ENCODE measurements at regions not wholly inside any gene's neighbourhood (a gene's known extent, or its start where the extent isn't known, plus 50 kb on each side); places are given as distances from the start of the nearest gene placed in this dataset.

DNA sequence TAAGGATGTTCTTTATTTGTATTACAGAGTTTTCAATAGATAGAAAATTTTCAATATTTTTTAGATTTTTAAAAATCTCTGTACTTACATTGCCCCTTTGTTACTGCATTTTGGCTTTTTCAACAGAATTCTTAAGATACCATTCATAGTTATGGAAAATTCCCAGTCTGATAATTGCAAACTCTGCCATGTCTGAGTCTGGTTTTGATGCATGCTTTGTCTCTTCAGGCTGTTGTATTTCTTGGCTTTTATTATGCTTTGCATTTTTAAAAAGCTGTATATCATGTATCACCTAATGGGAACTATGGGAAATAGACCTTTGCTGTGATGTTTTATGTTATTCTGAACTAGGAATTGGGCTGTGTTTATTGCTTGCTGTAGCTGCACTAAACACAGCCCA lies 898.9 kb upstream of the ADGRB3 start:
- no peak overlapping the region for H3K4me3 ChIP-seq (ENCODE audit: control insufficient read depth, low read depth, low read length)
- TF ChIP-seq, protein P1, sequence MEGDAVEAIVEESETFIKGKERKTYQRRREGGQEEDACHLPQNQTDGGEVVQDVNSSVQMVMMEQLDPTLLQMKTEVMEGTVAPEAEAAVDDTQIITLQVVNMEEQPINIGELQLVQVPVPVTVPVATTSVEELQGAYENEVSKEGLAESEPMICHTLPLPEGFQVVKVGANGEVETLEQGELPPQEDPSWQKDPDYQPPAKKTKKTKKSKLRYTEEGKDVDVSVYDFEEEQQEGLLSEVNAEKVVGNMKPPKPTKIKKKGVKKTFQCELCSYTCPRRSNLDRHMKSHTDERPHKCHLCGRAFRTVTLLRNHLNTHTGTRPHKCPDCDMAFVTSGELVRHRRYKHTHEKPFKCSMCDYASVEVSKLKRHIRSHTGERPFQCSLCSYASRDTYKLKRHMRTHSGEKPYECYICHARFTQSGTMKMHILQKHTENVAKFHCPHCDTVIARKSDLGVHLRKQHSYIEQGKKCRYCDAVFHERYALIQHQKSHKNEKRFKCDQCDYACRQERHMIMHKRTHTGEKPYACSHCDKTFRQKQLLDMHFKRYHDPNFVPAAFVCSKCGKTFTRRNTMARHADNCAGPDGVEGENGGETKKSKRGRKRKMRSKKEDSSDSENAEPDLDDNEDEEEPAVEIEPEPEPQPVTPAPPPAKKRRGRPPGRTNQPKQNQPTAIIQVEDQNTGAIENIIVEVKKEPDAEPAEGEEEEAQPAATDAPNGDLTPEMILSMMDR (IDR thresholded peaks at IDR 0.05; ENCODE audit: control insufficient read depth, insufficient read depth, low read depth, low read length, missing control alignments), result no peak
- no peak for DNase-seq (ENCODE audit: low read depth)

DNA sequence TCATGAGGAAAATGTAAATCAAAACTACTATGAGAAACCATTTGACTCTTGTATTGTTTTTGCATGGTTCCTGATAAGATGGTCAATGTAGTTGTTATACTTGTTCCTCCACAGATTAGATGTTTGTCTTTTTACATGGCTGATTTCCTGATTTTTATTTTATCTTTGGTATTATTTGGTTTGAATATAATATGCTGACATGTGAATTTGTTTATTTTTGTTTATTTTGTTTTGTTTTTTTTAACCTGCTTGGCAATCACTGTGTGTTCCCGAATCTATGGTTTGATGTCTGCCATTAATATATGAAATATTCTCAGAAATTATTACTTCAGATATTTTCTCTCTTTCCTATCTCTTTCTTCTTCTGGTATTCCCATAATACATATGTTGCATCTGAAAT lies 899.5 kb upstream of the ADGRB3 start:
- H3K4me3 ChIP-seq (ENCODE audit: control insufficient read depth, low read depth, low read length), result no peak overlapping the region
- TF ChIP-seq, protein P1 (IDR thresholded peaks at IDR 0.05; ENCODE audit: control insufficient read depth, insufficient read depth, low read depth, low read length, missing control alignments), result no peak
- no peak for DNase-seq (ENCODE audit: low read depth)

DNA sequence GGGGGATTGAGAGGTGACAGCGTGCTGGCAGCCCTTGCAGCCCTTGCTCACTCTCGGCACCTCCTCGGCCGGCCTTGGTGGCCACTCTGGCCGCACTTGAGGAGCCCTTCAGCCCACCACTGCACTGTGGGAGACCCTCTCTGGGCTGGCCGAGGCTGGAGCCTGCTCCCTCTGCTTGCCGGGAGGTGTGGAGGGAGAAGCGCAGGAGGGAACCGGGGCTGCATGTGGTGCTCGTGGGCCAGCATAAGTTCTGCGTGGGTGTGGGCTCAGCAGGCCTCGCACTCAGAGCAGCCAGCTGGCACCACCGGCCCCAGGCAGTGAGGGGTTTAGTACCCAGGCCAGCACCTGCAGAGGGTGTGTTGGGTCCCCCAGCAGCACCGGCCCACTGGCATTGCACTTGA lies 912.2 kb upstream of the ADGRB3 start:
- H3K4me3 ChIP-seq (ENCODE audit: control insufficient read depth, low read depth, low read length), result no peak overlapping the region
- DNase-seq (ENCODE audit: low read depth), result no peak
- TF ChIP-seq, protein P1 (IDR thresholded peaks at IDR 0.05; ENCODE audit: control insufficient read depth, insufficient read depth, low read depth, low read length, missing control alignments), result no peak

DNA sequence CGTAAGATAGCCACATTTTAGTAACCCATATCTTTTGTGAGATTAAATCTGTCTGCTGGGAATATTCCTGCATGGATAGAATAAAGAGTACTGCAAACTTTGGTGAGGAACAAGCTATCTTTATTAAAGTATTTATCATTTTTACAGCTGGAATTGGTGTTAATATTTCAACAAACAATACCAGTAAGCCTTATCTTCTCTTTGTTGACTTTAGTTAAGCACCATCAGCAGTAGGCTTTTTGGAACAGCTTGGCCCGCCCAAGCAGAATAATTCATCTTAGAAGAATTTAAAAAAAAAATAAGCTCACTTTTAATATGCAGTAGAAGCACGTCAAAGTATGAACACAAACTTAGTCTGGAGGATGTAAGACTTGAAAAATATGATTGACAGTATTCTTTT lies 917.8 kb upstream of the ADGRB3 start:
- no peak for DNase-seq (ENCODE audit: low read depth)
- TF ChIP-seq, protein P1 (IDR thresholded peaks at IDR 0.05; ENCODE audit: control insufficient read depth, insufficient read depth, low read depth, low read length, missing control alignments), result no peak
- H3K4me3 ChIP-seq (ENCODE audit: control insufficient read depth, low read depth, low read length), result no peak overlapping the region

DNA sequence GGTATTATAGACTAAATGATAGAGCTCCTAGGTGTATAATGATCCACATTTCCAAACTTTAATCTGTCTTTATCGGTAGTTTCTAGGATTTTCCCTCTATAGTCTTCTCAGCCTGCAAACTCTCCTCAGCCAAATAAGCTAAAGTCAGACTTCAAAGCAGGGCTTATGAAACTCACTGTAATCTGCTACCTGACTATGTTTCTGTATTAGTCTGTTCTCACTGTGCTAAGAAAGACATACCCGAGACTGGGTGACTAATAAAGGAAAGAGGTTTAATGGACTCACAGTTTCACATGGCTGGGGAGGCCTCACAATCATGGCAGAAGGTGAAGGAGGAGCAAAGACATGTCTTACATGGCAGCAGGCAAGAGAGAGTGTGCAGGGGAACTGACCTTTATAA lies 928.7 kb upstream of the ADGRB3 start:
- no peak for DNase-seq (ENCODE audit: low read depth)
- TF ChIP-seq, protein P1 (IDR thresholded peaks at IDR 0.05; ENCODE audit: control insufficient read depth, insufficient read depth, low read depth, low read length, missing control alignments), result no peak
- no peak overlapping the region for H3K4me3 ChIP-seq (ENCODE audit: control insufficient read depth, low read depth, low read length)

DNA sequence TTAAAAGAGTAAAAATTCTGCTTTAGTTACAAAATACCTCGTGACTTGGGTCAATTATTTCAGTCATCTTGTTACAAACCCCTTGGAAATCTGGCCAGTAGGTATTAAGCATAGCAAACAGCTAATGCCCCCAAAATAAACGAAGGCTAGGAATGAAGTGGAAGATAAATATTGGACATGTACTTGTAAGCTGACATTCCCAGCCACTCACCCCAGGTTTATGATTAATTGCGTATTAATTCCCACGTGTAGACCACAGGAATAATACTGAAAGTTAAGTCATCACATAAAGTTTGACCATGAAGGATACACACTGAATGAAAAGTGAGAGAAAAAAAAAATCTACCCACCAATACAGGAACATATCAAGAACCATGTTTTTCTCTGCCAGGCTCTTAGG lies 936.5 kb upstream of the ADGRB3 start:
- H3K4me3 ChIP-seq (ENCODE audit: control insufficient read depth, low read depth, low read length), result no peak overlapping the region
- TF ChIP-seq, protein P1 (IDR thresholded peaks at IDR 0.05; ENCODE audit: control insufficient read depth, insufficient read depth, low read depth, low read length, missing control alignments), result no peak
- DNase-seq (ENCODE audit: low read depth), result no peak

DNA sequence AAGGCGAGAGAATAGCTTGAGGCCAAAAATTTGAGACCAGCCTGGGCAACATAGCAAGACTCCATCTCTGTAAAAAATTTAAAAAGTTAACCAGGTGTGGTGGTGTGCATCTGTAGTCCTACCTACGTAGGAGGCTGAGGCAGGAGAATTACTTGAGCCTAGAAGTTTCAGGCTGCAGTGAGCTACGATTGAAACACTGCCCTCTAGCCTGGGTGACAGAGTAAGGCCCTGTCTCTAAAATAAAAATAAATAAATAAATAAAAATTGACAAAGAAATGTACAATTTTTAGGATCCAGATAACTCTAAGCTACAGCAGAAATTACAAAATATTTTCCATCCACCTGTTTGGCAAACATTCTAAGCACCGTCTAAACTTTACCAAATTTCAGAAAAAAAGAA lies 941.0 kb upstream of the ADGRB3 start:
- no peak for DNase-seq (ENCODE audit: low read depth)
- TF ChIP-seq, protein P1 (IDR thresholded peaks at IDR 0.05; ENCODE audit: control insufficient read depth, insufficient read depth, low read depth, low read length, missing control alignments), result no peak
- no peak overlapping the region for H3K4me3 ChIP-seq (ENCODE audit: control insufficient read depth, low read depth, low read length)

All from AG09309 (cell line).